Activated T-cell treated with anti-CD3 and anti-CD28 coated beads for 1 hour (primary cell): ENCODE measurements at regions not wholly inside any gene's neighbourhood (a gene's known extent, or its start where the extent isn't known, plus 50 kb on each side); places are given as distances from the start of the nearest gene placed in this dataset.

Source experiments
- DNase-seq: peaks from one replicate; pipeline ENCODE4 v3.0.0-alpha.2; 2020; ENCODE audit warnings: low read depth

- no peak for DNase-seq
Observed at GRCh38 chr20:22404419-22405170, 179.8 kb downstream of the FOXA2 start.

GRCh38 chr20:22403632-22404361 is 180.6 kb downstream of the FOXA2 start:
- DNase-seq, result no peak

- no peak for DNase-seq
Observed at GRCh38 chr20:22403022-22403631, 181.2 kb downstream of the FOXA2 start.

GRCh38 chr20:22402550-22402949 is 181.8 kb downstream of the FOXA2 start:
- DNase-seq, result no peak

- no peak for DNase-seq
Observed at GRCh38 chr20:22400440-22400839, 183.9 kb downstream of the FOXA2 start.

GRCh38 chr20:22394583-22394982 is 189.8 kb downstream of the FOXA2 start:
- no peak for DNase-seq

GRCh38 chr20:22390543-22390903 is 193.8 kb downstream of the FOXA2 start:
- DNase-seq, result no peak

- no peak for DNase-seq
Observed at GRCh38 chr20:22389836-22390542, 194.4 kb downstream of the FOXA2 start.

- DNase-seq, result no peak
Observed at GRCh38 chr20:22387452-22387851, 196.9 kb downstream of the FOXA2 start.

- no peak for DNase-seq
Observed at GRCh38 chr20:22386306-22386623, 198.1 kb downstream of the FOXA2 start.

- DNase-seq, result no peak
Observed at GRCh38 chr20:22385602-22386305, 198.6 kb downstream of the FOXA2 start.

- no peak for DNase-seq
Observed at GRCh38 chr20:22384978-22385377, 199.4 kb downstream of the FOXA2 start.

- DNase-seq, result no peak
Observed at GRCh38 chr20:22383156-22383555, 201.2 kb downstream of the FOXA2 start.

- DNase-seq, result no peak
Observed at GRCh38 chr20:22382742-22383141, 201.6 kb downstream of the FOXA2 start.

- no peak for DNase-seq
Observed at GRCh38 chr20:22381812-22382416, 202.5 kb downstream of the FOXA2 start.

GRCh38 chr20:22379472-22379871 is 204.9 kb downstream of the FOXA2 start:
- DNase-seq, result no peak

- no peak for DNase-seq
Observed at GRCh38 chr20:22374678-22375590, 209.4 kb downstream of the FOXA2 start.

GRCh38 chr20:22374066-22374465 is 210.3 kb downstream of the FOXA2 start:
- no peak for DNase-seq

- DNase-seq, result no peak
Observed at GRCh38 chr20:22373164-22373895, 211.0 kb downstream of the FOXA2 start.

- no peak for DNase-seq
Observed at GRCh38 chr20:22371843-22372242, 212.5 kb downstream of the FOXA2 start.
